CD4-positive, alpha-beta T cell treated with Interleukin-12 subunit alpha and Interleukin-12 subunit beta, for 1 hour (primary cell): ENCODE measurements at regions not wholly inside any gene's neighbourhood (a gene's known extent, or its start where the extent isn't known, plus 50 kb on each side); places are given as distances from the start of the nearest gene placed in this dataset.
A peak's percentile ranks its signal among the peaks of the same experiment; 100 is the strongest.
"Not testable (repeated sequence)": the region's sequence is repeated elsewhere in the genome, so short reads cannot be mapped to it uniquely, and the experiment has no call there.

ENCODE experiments used
- DNase-seq: peaks from one replicate; pipeline ENCODE4 v3.0.0-alpha.2; 2020

DNA sequence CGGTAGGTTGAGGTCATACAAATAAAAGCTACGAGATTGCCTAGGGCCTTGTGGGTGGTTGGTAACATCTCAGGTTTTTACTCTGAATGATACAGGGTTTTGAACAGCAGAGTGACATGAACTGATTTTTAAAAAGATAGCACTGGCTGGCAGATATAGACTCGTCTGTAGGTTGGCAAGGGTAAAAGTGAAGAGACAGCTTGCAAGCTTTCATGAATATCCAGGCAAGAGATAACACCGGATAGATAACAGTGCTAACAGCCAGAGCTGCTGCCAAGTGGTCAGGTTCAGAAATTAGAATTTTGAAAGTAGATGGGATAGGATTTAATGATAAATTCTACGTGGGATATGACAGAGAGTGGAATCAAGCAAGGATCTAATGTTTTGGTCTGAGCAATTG, 299.7 kb upstream of the AADAT start:
- no peak for DNase-seq

DNA sequence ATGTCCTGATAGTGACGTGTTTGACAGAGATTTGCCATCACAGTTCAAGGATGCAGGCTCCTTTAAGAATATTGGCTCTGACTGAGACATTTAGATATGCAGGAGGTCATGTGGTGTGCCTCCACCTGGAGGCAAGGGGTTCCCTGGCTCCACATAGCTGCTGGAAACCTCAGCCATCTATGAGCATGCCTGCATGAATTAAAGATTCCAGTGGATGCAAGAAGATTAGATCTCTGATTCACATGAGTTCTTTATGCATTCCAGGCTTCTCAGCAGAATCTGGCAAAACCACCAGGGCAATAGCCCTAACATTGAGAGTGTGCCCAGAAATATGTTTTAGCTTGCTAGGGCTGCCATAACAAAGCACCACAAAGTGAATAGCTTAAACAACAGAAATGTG, 298.5 kb upstream of the AADAT start:
- DNase-seq: no peak

DNA sequence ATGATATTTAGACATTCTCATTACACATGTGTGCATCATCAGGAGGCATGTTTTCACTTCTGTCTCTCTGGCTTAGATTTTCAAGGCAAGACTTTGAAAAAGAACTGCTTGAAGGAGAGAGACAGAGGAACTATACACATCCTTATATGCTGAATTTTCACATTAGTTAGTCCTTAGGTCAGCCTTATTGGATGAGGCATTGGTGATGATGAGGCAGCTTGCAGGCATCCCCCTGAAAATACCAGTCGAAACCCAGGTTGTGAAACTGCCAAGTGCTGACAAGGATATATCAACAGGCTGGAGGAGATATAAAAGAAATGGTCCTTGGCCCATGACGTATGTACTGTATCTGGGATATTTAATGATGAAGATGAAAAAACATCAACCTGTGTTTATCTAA, 297.2 kb upstream of the AADAT start:
- DNase-seq: no peak

DNA sequence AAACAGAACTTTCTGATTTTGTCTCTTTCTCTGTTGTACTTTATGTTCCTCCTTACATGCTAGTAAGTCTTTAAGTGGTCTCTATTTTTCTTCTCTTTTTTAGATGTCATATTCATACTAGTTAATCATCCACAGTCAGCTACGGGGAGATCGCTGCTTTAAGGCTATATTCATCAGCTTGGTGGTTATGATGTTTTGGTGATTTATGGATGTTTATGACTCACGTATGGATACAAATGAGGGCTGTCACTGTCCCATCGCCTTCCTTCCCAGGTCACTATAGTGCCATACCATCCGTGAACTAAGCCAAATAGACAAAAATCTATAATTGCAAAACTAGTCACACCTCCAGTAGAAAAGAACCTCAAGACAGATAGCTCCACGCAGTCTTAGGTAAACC, 296.8 kb upstream of the AADAT start:
- DNase-seq: no peak

DNA sequence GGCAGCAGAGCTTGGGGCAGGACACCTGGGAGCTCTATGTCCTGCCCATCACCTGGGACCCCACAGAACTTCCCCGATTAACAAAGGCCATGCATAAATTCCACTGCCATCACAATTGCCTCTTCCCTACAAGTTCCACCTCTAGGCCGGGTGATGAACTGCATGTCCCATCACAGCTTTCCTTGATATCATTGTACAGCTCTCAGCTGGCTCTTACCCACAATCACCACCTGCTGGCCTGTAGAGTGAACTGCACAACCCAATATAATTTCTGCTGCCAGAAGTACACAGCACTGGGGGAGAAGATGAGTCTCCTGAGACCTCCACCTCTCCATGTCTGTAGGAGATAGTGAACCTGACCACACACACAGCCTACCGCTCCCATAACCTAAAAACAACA, 285.0 kb upstream of the AADAT start:
- no peak for DNase-seq

- DNase-seq: no peak
These were observed 259.2 kb upstream of the AADAT start for GRCh38 chr4:170348945-170349344.

- DNase-seq: not testable (repeated sequence)
These were observed 257.4 kb upstream of the AADAT start for GRCh38 chr4:170347191-170347590.

DNA sequence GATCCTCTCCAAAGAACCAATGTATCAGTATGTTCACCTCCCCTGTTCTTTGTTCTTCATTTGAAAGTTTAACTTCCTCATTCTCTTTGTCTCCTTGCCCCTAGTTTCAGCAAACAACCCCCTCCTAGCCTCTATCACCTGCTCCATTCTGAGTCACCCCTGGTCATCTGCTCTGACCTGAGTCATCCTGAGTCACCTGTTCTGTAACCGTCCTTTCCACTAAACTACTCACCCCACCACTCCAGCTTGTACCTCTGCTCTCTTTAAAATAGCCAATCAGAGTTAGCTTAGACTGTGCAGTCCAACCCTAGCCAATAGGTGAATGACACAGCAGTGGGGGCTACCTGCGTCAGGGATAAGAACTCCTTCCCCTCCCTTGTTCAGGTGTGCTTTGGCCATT, 249.8 kb upstream of the AADAT start:
- no peak for DNase-seq

GRCh38 chr4:170336238-170336775, 246.6 kb upstream of the AADAT start:
- no peak for DNase-seq

GRCh38 chr4:170325599-170325998, 235.8 kb upstream of the AADAT start:
- no peak for DNase-seq

DNA sequence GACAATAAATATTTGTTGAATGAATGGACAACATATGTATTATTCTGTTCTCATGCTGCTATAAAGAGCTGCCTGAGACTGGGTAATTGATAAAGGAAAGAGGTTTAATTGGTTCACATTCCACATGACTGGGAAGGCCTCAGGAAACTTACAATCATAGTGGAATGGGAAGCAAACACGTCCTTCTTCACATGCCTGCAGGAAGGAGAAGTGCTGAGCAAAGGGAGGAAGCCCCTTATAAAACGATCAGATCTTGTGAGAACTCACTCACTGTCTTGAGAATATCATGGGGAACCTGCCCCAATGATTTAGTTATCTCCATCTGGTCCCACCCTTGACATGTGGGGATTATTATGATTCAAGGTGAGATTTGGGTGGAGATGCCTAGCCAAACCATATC, 233.9 kb upstream of the AADAT start:
- no peak for DNase-seq

- DNase-seq: no peak
These were observed 217.4 kb upstream of the AADAT start for GRCh38 chr4:170307182-170307581.

DNA sequence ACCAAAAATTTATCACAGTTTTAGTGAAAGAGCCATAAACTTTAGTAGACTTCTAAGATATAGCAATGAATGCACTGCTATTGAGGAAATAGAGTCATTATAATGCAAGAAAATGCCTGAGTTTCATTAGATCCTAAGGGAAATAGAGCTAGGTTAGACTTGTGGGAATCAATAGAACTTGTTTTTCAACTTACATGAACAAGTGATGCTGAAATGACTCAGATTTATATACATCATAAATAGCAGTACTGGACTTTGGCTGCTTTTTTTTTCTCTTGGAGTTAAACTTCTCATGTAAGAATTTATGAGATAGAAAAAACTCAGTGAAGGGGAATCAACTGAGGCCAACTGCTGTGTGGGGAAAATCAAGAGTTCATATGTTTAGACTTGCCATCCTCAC, 216.5 kb upstream of the AADAT start:
- no peak for DNase-seq

GRCh38 chr4:170305627-170306026, 215.9 kb upstream of the AADAT start:
- no peak for DNase-seq

DNA sequence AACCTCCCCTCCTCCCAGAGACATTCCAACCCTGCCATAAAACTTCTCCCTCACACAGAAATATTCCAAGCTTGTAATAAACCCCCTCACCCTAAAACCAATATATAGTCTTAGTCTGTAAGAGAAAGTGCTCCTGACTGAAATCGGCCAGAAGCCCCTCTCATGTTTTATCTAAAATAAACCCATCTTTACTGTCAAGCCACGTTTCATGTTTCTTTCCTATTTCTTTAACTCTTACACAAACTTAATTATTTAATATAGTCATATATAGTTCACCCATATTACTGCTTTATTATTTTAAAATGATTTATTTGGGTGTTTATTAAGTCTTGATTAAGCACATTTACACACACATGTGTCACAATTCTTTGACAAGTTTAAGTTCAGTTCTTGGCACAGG, 191.3 kb upstream of the AADAT start:
- DNase-seq: no peak

GRCh38 chr4:170278460-170278859, 188.7 kb upstream of the AADAT start:
- no peak for DNase-seq

DNA sequence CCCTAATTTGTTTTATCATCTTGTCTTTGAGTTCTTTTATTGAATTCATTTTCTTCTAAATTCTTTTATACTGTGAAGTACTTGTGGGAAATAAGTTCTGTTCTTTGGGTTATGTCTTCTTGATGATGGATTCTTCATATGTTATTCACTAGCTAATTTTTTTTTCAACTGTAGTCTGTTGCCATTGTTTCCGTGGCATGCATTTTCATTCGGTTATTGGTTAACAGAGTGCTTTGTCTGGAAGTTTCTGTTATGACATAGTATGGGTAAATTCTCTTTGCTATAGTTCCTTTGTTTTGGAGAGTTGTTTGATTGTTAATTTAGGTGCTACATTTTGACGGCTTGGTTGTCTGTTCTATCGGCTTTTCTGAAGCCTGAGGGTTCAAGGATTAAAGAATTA, 184.9 kb upstream of the AADAT start:
- no peak for DNase-seq

GRCh38 chr4:170272959-170273358, 183.2 kb upstream of the AADAT start:
- DNase-seq: no peak

DNA sequence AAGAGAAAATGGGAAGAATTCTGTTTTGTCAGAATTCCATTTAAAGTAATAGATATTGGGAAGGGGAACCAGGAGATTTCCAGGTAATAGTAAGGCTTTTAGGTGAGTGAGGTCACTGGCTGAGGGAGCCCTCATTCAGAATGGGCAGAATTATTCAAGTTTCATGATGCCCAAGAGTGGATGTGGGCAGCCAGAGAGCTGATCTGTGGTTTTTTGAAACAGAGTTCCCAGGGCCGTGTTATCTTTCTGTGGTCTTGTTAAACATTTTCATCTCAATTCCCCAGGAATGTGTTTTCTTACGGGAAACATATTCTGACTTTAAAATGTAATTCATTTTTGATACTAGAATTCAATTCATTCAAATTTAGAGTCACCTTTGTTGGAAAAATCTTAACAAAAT, 182.0 kb upstream of the AADAT start:
- no peak for DNase-seq

DNA sequence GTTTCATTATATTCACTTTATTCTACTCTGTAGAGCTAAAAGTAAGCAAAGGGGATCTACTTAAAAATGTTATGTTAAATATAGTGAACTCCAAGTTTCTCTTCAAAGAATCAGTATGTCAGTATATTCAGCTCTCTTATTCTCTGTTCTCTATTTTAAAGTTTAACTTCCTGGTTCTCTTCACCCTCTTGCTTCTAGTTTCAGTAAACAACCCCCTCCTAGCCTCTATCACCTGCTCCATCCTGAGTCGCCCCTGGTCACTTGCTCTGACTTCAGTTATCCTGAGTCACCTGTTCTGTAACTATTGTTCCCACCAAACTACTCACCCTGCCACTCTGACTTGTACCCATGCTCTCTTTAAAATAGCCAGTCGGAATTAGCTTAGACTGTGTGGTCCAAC, 180.9 kb upstream of the AADAT start:
- no peak for DNase-seq

GRCh38 chr4:170269950-170270349, 180.2 kb upstream of the AADAT start:
- no peak for DNase-seq

DNA sequence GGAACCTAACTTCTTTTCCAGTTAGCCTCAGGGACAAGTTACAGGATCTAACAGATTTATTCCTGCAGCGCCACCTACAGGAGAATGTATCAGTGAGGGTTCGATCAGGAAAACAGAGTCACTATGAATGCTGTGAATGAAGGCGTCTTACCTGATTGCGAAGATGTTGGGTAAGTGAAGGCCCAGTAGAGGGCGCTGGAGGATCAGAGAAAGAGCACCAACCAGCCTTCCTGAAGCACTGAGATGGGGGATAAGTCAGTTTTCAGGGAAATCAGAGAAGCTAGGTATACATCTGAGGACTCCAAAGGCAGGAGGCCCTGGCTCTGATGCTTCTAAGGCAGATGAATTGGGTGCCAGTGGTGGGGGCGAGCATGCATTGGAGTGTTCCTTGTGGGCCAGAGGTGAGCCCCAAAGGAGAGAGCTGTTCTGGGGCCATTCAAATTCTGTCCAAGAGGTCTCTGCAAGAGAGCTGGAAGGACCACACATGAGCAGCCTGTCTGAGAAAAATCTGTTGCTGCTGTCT, 169.9 kb upstream of the AADAT start:
- peak; percentile 6 for DNase-seq

DNA sequence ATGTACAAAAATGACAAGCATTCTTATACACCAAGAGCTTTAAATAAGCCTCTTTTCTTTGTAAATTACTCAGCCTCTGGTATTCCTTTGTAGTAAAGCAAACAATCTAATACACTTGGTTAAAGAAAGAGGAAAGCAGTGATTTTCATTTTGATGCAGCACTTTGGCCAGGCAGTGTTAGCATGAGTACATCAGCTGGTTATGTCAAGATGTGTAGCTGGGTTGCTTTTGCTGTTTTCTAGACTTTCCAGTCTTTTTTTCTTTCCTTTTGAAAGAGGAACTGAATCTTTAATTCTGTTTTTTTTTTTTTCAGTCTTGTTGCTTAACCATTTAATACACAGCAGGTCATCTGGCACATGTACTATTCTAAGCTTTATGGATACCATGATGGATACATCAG, 167.1 kb upstream of the AADAT start:
- no peak for DNase-seq

GRCh38 chr4:170248576-170248975, 158.8 kb upstream of the AADAT start:
- no peak for DNase-seq

DNA sequence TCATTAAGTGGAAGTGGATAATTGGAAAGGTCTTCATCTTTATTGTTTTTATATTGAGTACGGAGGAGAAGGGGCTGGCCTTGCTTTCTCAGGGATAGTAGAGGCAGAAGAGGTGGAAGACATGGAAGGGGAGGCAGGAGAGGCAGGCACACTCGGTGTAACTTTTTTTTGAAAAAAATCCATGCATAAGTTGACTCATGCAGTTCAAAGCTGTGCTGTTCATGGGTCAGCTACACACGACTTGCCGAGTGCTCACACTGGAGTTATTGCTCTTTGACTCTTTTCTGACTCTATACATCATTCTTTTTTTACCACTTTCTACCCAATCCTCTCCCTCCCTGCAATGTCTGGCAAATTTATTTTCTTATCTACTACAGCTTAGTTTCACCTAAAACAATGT, 158.3 kb upstream of the AADAT start:
- DNase-seq: no peak

DNA sequence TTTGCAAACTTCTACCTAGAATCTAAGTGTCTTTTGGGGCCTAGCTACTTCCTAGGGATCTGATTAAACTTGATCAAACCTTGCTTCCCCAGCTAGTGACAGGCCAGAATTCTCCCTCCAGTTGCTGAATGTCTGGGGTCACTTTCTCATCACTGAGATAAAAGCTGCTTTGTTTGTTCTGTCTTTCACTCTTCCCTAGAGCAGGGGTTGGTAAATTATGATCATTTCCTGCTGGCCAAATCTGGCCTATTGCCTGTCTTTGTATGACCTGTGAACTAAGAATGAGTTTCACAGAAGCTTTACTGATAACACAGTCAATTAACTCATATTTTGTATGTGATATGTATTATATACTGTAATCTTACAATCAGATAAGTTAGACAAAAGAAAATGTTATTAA, 157.8 kb upstream of the AADAT start:
- no peak for DNase-seq
